Testis (tissue), 2 donors: ENCODE measurements at regions not wholly inside any gene's neighbourhood (a gene's known extent, or its start where the extent isn't known, plus 50 kb on each side); places are given as distances from the start of the nearest gene placed in this dataset.

Experiments used
- DNase-seq: peaks from one replicate; pipeline ENCODE4 v3.0.0-alpha.2; 2019
- H3K27ac ChIP-seq, 2 donors: fragments of 200-600 bp; sonication (generic); one replicate each; pipeline ENCODE4 v1.5.1; 2019
- H3K27me3 ChIP-seq: fragments of 200-600 bp; sonication (generic); one replicate; pipeline ENCODE4 v1.5.1; 2019
- H3K36me3 ChIP-seq: fragments of 200-600 bp; sonication (generic); one replicate; pipeline ENCODE4 v1.5.1; 2017; ENCODE audit warnings: low read depth; ENCODE audit errors: missing control alignments
- H3K4me1 ChIP-seq: fragments of 200-600 bp; sonication (generic); one replicate; pipeline ENCODE4 v1.5.1; 2019
- H3K4me3 ChIP-seq, 2 donors: fragments of 200-600 bp; sonication (generic); one replicate each; pipeline ENCODE4 v1.5.1; 2017 to 2019
- H3K9me3 ChIP-seq: fragments of 200-600 bp; sonication (generic); one replicate; pipeline ENCODE4 v1.5.1; 2017
- CTCF ChIP-seq, 3 experiments: fragments of 450-650 bp in 2 of 3; fragments of 200-600 bp in 1 of 3; sonication (generic) in 1 of 3; IDR thresholded peaks; one replicate each; pipeline ENCODE4 v1.5.1; 2016 to 2019; ENCODE audit warnings: antibody characterized with exemption in 3 of 3, mild to moderate bottlenecking in 2 of 3, moderate library complexity in 1 of 3
- POLR2A ChIP-seq: fragments of 450-650 bp; IDR thresholded peaks from one replicate; pipeline ENCODE4 v1.6.1; 2017; ENCODE audit warnings: antibody characterized with exemption, mild to moderate bottlenecking, moderate library complexity
- WGBS, 2 donors: methylation state at CpG; one replicate each; pipeline ENCODE4 v1.1.5; 2018; 5-methylcytosine and 5-hydroxymethylcytosine counted together
- intact Hi-C: fragments of 100-400 bp; cut with DNase I; formaldehyde crosslinking; loops from one replicate; pipeline ENCODE4 v1.15.1; 2023; ENCODE audit warnings: low total_unique reads

- Histone ChIP-seq H3K36me3 (no peaks in the 10 kb centered on the region), H3K4me3 (no peak overlapping the region), H3K27me3 (no peaks in the 10 kb centered on the region), H3K4me1 (no peaks in the 10 kb centered on the region), H3K27ac (no peak overlapping the region), H3K9me3 (no peaks in the 10 kb centered on the region)
- 86 to 92% methylated on average over 4 of the region's 4 CpGs for WGBS, 2 donors
- intact Hi-C loops, result no loop called here
- DNase-seq, result no peak
- TF ChIP-seq POLR2A, result no peak
- TF ChIP-seq CTCF (IDR thresholded peaks at IDR 0.05), result no peak
These were observed 161.3 kb upstream of the CBLB start for GRCh38 chr3:106029954-106030626.

GRCh38 chr3:106030627-106030963, 161.8 kb upstream of the CBLB start:
- Histone ChIP-seq H3K36me3 (no peaks in the 10 kb centered on the region), H3K27me3 (no peaks in the 10 kb centered on the region), H3K9me3 (no peaks in the 10 kb centered on the region), H3K4me3 (no peak overlapping the region), H3K4me1 (no peaks in the 10 kb centered on the region), H3K27ac (no peak overlapping the region)
- no peak for TF ChIP-seq CTCF (IDR thresholded peaks at IDR 0.05)
- TF ChIP-seq POLR2A, result no peak
- DNase-seq, result no peak
- intact Hi-C loops, result no loop called here

- Histone ChIP-seq H3K27ac (no peak overlapping the region), H3K4me3 (no peak overlapping the region), H3K27me3 (no peaks in the 10 kb centered on the region), H3K36me3 (no peaks in the 10 kb centered on the region), H3K9me3 (no peaks in the 10 kb centered on the region), H3K4me1 (no peaks in the 10 kb centered on the region)
- DNase-seq, result no peak
- intact Hi-C loops, result no loop called here
- WGBS, 2 donors, result 86 to 95% methylated on average over 2 of the region's 2 CpGs
- TF ChIP-seq POLR2A (no peak), CTCF (IDR thresholded peaks at IDR 0.05) (no peak)
These were observed 163.7 kb upstream of the CBLB start for GRCh38 chr3:106032479-106032878.

- Histone ChIP-seq H3K27ac (no peak overlapping the region), H3K27me3 (no peaks in the 10 kb centered on the region), H3K4me1 (no peaks in the 10 kb centered on the region), H3K4me3 (no peak overlapping the region), H3K36me3 (no peaks in the 10 kb centered on the region), H3K9me3 (no peaks in the 10 kb centered on the region)
- intact Hi-C loops, result no loop called here
- 99 to 100% methylated on average over 2 of the region's 2 CpGs for WGBS, 2 donors
- no peak for TF ChIP-seq CTCF (IDR thresholded peaks at IDR 0.05)
- DNase-seq, result no peak
These were observed 164.8 kb upstream of the CBLB start for GRCh38 chr3:106033654-106034053.

GRCh38 chr3:106034313-106034712, 165.5 kb upstream of the CBLB start:
- intact Hi-C loops, result no loop called here
- no peaks in the 10 kb centered on the region for H3K4me1 ChIP-seq
- H3K36me3 ChIP-seq, result no peaks in the 10 kb centered on the region
- no peaks in the 10 kb centered on the region for H3K9me3 ChIP-seq
- WGBS, 2 donors, result 86 to 92% methylated on average over 2 of the region's 2 CpGs
- TF ChIP-seq POLR2A, result no peak
- TF ChIP-seq CTCF (IDR thresholded peaks at IDR 0.05), result no peak
- H3K4me3 ChIP-seq, result no peak overlapping the region
- DNase-seq, result no peak
- H3K27me3 ChIP-seq, result no peaks in the 10 kb centered on the region
- no peak overlapping the region for H3K27ac ChIP-seq
